HEK293T (cell line): ENCODE measurements at regions not wholly inside any gene's neighbourhood (a gene's known extent, or its start where the extent isn't known, plus 50 kb on each side); places are given as distances from the start of the nearest gene placed in this dataset.

Source experiments
- SP1 ChIP-seq: fragments of 450-650 bp; IDR thresholded peaks from 2 replicates; pipeline ENCODE4 v1.6.1; 2017
- SUZ12 ChIP-seq: fragments of 450-650 bp; IDR thresholded peaks from 2 replicates; pipeline ENCODE4 v1.6.1; 2016; ENCODE audit warnings: mild to moderate bottlenecking
- ZNF384 ChIP-seq: fragments of 450-650 bp; IDR thresholded peaks from 2 replicates; pipeline ENCODE4 v1.6.1; 2016

- no peak for TF ChIP-seq SP1
- no peak for TF ChIP-seq ZNF384
- no peak for TF ChIP-seq SUZ12
Measured at GRCh38 chr10:21261842-21262294, 263.6 kb downstream of the SKIDA1 start.
